Stimulated activated CD4-positive, alpha-beta T cell treated with anti-CD3 and anti-CD28 coated beads, Interleukin-1b, Interleukin-23, amount 100 ng/mL, for 48 hours (primary cell): ENCODE measurements at regions not wholly inside any gene's neighbourhood (a gene's known extent, or its start where the extent isn't known, plus 50 kb on each side); places are given as distances from the start of the nearest gene placed in this dataset.
"Not testable (repeated sequence)": the region's sequence is repeated elsewhere in the genome, so short reads cannot be mapped to it uniquely, and the experiment has no call there.

Experiments used
- DNase-seq: peaks from one replicate; pipeline ENCODE4 v3.0.0-alpha.2; 2020

DNA sequence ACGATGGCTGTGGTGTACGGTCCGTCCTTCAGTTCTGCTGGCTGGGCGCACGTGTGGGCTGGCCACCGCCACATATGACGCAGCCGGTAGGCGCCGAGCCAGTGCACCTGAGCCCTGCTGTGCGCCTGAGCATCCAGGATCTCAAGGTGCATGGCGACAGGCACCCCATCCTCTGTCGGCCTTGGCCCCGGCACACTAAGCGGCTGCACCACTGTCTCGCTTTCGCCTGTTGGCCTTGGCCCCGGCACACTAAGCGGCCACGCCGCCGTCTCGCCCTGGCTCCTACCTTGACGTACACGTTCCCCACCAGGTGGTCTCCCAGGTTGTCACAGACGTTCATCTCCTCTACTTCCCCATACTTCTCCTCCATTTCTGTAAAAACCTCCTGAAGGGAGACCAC, 4034.6 kb upstream of the TPTE start:
- DNase-seq = not testable (repeated sequence)

DNA sequence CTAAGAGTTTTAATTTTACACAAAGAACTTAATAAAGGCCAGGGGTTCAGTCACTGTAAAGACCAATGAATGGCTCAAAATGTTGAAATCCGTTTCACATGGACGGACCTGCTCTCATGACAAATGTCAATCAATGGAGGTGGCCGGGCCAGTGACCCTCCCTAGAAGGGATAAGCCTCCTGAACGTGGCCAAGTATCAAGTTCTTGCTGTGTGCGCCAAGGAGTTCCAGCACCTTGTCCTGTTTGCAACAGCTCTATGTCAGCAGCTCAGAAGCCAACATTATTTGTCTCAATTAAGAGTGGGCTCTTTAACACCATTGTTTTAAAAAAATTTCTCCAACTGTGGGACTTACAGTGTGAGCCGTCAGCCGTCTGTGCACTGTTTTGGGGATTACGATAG, 4028.7 kb upstream of the TPTE start:
- DNase-seq = not testable (repeated sequence)

DNA sequence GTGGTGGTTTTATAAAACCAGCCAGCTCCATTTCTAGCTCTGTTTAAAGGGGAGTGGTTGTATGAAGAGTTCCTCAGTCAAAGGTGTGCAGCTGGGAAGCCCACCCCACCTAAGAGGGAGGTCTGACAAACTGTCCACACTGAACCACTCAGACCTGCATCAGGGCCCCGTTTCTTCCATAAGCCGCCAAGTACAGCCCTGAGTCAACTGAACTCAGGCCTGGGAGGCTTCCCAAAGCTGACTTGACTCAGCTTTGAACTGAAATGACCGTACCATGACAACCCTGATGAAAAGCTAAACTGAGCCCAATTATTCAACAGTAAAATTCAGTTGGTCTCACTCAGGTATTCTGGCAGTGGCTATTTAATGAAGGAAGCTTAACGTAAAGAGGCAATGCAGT, 4027.4 kb upstream of the TPTE start:
- DNase-seq = not testable (repeated sequence)

DNA sequence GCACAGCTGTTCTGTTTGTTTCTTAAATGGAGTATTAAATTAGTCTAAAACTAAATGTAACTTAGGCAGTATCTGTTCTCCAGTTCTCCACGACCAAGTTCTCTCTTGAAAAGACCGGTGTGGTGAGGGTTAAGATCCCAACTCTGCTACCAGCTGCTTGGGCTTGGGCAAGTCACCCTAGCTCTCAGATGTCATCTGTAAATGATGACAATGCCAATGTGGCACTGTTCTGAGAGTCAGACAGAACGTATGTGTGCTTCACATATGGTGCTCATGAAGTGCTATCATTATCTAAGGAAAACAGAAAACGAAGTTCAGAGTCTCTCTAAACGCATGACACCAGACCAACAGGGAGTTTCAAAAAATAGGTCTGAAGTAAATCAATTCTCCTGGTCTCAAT, 4025.0 kb upstream of the TPTE start:
- DNase-seq = not testable (repeated sequence)

DNA sequence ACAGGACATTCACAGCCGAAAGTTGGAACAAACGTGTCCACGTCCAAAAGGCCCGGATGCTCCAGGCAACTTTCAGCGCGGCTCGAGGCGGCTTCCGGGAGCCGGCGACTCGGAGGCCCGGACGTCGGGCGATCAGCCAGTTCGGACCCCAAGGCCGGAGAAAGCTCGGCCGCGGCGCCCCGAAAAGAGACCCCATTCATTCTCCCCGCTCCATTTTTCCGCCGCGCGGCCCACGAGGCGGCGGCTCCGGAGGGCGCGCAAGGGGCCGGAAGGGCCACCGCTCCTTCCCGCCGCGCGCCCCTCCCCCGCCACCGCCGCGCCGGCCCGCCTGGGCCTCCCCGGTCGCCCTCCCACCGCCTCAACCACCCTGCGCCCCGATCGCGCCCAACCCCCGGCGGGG, 4022.7 kb upstream of the TPTE start:
- not testable (repeated sequence) for DNase-seq

DNA sequence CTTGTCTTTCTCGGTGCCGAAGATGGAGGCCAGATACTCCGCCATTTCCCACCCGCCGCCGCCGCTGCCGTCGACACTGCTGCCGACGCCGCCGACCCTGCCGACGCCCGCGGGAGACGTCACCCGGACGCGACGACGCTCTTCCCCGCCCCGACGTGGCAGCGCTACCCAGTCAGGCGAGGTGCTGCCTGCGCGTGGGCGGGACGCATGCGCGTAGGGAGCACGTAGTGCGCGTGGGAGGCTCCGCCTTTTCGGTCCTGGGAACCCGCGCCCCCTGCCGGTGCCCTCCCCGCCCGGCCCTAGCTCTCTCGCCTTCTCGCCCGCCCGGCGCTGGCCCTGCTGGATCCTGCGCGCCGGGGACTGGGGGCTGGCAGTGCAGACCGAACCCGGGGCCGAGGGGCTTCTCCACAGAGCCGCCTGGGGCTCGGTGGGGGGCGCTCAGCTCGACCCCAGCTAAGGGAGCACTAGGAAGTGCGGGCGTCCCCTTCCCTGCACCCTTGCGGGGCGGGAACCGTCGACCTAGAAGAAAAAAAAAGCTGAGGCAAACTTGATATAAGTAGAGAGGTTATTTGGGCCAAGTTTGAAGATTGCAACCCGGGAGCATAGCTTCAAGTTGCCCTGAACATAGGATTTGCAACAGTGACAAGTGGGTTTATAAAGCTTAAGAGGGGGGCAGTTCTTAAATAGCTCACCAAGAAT, 4022.1 kb upstream of the TPTE start:
- not testable (repeated sequence) for DNase-seq

DNA sequence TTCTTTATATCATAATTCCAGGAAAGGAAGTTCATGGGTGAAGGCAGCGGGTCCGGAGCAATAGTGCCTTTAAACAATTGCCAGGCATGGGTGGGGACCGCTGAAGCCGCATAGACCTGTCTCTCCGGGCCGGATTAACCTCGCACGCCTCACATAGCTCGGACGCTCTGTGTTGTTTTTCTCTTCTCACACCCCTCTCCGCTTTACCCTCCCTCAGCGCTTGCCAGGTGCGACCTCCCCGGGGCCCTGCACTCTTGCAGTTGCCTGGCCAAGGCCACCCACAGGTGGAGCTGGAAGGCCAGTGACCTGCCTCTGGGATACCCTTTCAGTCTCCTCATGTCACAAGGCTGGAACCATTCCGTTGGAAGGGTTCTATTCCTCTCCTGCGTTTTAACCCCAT, 4021.5 kb upstream of the TPTE start:
- not testable (repeated sequence) for DNase-seq

DNA sequence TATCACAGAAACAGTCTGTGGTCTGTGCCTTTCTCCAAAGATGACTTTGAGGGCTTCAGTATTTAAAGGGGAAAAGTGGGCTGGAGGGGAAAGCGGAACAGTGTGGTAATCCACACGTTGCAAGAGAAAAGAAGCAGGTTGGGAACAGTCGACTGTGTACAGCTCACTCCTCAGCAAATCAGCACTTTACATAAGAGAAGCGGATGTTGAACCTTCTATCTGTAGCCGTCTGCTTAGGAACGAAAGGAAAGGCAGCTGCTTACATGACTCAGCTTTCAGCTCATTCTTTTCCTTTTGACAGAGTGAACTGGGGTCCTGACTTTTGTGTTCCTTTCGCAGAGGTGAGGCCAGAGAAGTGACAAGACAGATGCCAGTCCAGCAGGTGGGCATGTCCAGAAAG, 4020.7 kb upstream of the TPTE start:
- DNase-seq = not testable (repeated sequence)

DNA sequence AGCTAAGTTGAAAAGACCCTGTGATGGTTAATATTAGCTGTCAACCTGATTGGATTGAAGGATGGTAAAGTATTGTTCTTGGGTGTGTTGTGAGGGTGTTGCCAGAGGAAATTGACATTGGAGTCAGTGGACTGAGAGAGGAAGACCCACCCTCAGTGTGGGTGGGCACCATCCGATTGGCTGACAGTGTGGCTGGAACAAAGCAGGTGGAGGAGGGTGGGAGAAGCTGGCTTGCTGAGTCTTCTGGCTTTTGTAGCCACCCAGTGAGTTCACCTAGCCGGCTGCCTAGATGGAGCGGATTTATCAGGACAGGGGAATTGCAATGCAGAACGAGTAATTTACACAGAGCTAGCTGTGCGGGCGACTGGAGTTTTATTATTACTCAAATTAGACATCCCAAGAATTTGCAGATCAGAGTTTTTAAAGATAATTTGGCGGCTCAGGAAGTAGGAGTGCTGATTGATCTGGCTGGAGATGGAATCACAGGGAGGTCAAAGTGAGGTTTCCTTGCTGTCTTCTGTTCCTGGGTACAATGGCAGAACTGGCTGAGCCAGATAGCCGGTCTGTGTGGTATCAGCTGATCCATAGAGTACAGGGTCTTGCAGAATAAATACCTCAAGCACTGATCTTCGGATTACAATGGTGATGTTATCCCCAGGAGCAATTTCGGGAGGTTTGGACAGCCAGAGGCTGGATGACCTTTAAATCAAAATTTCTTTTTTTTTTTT, 4015.1 kb upstream of the TPTE start:
- not testable (repeated sequence) for DNase-seq

DNA sequence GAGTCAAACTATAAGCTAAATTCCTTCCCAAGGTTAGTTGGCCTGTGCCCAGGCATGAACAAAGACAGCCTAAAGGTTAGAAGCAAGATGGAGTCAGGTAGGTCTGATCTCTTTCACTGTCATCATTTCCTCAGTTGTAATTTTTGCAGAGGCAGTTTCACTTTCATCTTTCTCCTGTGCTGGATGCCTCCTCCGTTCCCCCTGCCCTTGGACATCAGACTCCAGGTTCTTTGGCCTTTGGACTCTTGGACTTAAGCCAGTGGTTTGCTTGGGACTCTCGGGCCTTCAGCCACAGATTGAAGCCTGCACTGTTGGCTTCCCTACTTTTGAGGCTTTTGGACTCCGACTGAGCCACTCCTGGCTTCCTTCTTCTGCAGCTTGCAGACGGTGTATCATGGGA, 4013.8 kb upstream of the TPTE start:
- DNase-seq = not testable (repeated sequence)

DNA sequence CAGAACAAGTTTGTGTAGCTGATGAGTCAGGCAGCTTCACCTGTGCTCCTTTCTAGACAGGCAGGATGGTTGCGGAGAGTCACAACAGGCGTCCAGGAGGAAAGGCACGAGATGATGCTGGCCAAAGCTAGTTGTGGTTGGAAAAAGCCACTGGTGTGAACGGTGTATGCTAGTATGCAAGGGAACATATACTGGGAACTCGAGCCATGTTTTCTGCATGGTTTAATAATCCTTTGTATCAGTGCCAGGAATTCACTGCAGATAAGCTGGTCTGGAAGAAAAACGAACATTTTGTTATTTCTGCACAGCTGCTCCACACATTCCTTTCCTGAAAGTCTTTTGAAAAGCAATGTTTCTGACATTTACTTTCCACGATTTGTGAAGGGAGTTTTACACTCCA, 3999.6 kb upstream of the TPTE start:
- not testable (repeated sequence) for DNase-seq

DNA sequence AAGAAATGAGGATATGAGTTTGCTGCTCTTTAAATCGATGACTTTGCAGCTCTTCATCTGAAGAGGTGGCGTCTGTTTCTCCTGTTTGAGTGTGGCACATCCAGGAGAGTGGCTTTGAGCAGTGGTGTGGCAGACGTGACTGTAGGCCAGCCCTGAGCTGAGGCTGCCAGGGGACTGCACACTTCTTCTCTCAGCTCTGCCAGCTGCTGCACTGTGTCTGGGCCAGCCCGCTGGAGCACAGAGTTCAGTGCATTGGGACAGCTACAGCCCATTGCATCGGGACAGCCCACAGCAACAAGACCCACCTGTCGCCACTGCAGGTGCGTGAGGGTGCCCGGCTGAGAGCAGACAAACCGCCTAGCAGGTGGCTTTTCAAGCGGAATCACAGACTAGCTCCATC, 3995.2 kb upstream of the TPTE start:
- DNase-seq = not testable (repeated sequence)

DNA sequence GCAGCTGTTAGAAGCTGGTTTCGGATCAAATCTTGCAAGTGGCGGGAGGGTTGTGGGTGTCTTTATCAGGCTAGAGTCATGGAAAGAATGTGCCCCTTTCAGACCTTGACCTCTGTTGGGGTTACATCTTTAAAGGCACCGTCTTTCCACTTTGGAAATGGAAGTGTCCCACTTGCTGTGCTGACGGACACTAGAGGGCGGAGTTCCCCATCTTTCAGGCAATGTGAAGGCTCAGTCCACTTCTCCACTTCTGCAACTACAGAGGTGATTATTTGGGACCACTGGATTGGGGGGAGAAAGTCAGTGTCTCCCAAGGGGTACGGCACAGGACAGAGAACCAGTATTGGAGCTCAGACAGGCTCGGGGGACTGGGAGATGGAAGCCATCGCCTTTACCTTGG, 3990.7 kb upstream of the TPTE start:
- DNase-seq = not testable (repeated sequence)

DNA sequence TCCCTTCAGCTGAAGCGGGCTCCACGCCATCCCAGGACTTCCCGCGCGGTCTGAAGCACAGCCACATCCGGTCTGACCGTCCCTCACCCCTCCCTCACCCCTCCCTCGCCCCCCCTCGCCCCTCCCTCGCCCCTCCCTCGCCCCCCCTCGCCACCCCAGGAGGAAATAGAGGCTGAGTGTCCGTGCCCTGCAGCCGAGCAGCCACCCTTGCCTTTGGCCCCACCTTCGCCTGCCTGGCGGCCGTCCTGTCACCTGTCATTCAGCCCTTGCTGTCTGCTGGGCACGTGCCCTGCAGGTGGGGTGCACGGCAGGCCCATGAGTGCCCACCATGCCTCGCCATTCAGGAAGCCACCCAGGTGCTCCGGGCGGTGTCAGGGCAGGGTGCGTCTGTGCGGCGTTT, 3988.1 kb upstream of the TPTE start:
- DNase-seq = not testable (repeated sequence)

DNA sequence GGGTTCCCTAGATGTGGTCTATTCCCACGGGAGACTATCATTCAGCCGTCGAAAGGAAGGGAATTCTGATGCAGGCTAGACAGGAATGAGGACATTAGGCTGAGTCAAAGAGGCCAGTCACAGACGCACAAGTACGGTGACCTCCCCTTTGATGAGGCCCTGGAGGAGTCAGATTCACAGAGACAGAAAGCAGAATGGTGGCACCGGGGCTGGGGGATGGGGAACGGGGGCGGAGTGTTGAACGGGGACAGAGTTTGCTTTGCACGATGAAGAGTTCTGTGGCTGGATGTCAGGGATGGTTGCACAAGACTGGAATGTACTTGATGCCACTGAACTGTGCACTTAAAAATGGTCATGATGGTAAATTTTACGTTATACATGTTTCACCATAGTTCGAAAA, 3983.1 kb upstream of the TPTE start:
- not testable (repeated sequence) for DNase-seq

DNA sequence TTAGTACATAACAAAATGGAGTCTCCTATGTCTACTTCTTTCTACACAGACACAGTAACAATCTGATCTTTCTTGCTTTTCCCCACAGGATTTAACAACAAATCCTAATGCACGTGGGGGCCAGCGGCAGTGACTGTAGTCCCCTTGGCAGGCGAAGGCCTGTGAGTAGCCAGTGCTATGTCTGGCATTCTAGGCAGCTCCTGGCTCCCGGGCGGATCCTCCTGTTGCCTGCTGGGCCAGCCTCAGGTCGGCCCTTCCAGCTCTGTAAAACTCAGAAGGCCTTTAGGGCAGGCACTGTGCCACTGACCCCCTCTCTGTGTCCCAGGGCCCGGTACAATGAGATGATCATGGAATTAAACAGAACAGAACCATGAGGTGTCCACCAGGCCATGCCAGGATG, 3981.7 kb upstream of the TPTE start:
- DNase-seq = not testable (repeated sequence)

DNA sequence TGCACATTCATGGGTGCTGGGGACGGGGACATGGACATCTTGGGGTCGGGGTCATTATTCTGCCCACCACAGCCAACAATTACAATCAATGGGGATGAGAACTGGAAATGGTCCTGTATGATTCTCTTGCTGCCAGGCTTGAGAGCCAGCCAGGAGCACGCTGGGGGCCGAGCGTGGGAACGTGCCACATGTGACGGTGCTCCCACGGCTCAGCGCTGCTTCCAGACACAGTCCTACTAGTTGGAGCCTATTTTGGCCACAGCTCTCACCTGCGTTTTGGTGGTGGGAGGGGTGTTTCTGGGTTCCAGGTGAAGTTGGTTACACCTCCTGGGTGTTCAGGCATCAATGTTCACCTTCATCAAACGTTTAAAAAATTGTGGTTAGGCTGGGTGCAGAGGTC, 3980.3 kb upstream of the TPTE start:
- not testable (repeated sequence) for DNase-seq

DNA sequence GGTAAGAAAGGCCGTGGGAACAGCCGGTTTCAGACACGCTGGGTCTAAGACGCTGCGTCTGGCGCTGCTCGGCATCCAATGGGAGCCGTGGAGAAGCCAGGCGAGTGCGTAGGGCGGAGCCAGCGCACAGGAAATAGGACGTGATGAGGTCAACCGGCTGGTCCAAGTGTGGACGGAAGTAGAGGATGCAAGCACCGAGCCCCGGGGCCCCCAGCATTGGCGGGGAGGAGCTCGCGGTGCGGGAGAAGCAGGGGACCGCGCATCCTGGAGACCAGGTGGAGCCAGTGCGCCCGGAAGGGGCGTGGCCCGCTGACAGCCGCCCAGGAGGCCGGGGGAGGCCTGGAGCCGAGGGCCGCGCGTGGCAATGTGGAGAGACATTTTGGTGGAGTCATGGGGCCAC, 3976.1 kb upstream of the TPTE start:
- not testable (repeated sequence) for DNase-seq

DNA sequence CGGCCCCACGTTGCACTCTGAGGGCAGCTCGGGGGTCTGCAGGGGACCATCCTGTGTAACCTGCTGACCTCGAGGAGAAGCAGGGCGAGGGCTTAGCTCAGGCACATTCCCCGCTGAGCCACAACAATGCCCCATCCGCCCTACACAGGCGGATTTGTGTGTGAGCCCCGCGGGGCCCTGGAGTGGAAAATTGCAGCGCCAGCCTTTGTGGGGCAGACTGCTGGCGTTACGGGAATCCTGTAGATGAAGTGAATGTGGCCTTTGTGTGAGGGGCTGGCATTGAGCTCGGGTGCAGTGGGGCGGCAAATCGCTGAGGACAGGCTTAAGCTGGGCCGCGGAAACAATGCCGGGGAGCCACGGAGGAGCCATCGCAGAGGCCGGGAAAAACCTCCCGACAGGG, 3970.3 kb upstream of the TPTE start:
- not testable (repeated sequence) for DNase-seq

DNA sequence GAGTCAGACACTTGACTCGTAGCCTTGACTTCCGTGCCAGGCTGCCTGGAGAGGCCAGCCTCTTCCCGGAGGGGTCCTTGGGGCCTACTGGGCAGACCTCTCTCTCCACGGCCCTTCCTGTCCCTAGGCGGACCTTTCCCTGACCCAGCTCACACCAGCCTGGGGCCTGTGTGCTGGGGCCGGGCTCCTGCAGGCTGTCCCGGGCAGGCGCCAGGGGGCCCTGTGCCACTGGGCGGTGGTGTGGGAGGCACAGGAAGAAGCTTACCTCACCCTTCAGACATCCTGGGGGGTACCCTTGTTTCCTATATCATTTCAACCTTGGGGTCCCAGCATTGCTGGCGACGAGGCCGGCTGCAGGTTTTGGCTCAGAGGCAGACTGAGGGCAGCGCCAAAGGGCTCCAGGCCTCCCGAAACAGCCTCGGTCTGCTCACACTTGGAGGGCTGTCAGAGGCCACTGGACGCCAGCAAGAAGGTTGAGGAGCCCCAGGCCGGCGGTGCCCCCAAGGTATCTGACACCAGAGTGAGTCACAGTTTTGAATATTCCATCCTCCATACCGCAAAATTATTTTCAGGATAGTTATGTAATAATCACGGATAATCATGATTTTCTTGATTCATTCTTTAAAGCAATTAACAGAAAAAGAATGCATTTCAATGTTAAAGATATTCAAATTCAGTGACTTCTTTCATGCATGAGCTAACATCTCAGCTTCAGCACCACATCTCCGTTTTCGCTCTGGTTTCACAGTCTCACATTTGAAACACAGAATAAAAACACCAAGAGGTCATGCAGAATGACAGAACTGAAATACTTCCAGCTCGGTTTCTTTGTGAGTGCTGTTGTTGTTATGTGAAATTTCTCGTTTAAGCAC, 3967.6 kb upstream of the TPTE start:
- not testable (repeated sequence) for DNase-seq

DNA sequence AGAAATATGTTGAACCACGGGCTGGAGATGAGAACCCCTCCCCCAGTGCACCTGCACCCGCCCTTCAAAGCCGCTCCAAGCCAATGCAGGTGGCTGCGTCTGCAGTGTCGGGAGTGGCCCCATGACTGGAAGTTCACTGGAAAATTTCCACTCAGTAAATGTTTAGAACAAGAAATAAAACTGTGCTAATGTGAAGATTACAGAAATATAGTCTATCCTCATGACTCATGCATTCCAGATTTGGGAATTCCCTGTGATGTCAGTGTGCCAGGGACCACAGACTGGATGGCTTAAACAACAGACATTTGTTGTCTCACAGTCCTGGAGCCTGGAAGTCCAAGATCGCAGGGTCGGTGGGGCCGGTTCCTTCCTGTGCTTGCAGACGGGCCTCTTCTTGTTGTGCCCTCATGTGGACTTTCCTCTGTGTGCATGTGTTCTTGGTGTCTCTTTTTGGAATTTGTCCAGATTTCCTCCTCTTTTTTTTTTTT, 3967.0 kb upstream of the TPTE start:
- DNase-seq = not testable (repeated sequence)

DNA sequence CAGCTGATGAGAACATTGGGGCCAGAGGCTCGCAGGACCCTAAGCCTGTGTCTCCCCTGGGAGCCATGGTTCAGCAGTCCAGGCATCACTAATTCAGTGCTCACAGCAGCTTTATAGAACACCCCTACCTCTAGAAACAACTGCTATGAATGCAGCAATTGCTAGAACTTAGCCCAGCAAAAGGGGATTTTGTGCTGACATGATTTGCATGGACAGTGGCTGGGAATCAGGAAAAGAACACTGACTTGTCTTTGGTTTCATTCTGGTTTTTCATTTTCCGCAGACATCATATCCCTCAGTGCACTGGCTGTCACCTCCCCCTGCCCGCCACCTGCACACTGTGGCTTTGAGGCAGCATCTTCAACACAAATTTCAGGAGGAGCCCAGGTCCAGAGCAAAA, 3964.9 kb upstream of the TPTE start:
- DNase-seq = not testable (repeated sequence)

DNA sequence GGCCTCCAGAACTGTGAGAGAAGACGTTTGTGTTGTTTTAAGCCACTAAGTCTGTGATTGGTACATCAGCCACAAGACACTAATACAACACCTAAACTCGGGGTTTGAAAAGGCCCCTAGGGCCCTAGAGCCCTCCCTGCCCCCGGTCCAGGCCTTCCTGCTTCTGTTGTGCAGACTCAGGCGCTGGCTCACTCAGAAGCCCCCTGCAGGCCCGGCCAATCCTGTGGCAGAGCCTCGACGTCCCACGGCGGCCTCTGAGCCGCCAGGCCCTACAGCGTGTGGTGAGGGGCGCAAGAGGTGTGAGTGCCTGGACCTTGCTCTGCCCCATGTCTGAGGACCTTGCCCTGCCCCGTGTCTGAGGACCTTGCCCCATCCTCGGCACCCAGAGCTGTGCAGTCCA, 3964.0 kb upstream of the TPTE start:
- not testable (repeated sequence) for DNase-seq
